ENCODE measurements at regions not wholly inside any gene's neighbourhood (a gene's known extent, or its start where the extent isn't known, plus 50 kb on each side); places are given as distances from the start of the nearest gene placed in this dataset.
"Not testable (repeated sequence)": the region's sequence is repeated elsewhere in the genome, so short reads cannot be mapped to it uniquely, and the experiment has no call there.

GRCh38 chr1:10877894-10878293 is 81.4 kb upstream of the CASZ1 start:
- Mint-ChIP-seq H3K27me3 (peaks cover 12% of the 10 kb centered on the region), H3K4me3 (no peak overlapping the region), H3K4me1 (ENCODE audit: low read depth) (no peaks in the 10 kb centered on the region), H3K27ac (no peak overlapping the region), H3K9me3 (no peaks in the 10 kb centered on the region), H3K36me3 (ENCODE audit: low read depth) (no peaks in the 10 kb centered on the region)
- intact Hi-C loops (cut with micrococcal nuclease): no loop called here

DNA sequence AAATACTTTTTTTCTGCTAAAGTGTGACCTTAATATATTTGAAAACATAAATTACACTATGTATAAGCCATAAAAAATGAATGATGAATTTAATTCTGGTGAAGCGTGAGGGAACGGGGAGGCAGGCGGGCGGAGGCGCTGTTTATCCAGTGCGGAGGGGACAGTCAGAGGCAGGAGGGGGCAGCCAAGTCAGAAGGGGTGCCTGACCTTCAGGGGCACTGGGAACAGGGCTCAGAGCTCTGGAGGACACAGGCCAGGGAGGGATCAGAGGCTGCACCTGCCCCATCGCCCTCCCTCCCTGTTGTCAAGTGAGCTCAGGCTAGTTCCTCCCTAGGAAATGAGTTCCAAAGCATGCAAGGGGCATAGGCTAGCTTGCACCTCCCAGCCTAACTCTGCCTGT is 82.0 kb upstream of the CASZ1 start:
- Mint-ChIP-seq H3K27ac (no peak overlapping the region), H3K4me3 (no peak overlapping the region)

DNA sequence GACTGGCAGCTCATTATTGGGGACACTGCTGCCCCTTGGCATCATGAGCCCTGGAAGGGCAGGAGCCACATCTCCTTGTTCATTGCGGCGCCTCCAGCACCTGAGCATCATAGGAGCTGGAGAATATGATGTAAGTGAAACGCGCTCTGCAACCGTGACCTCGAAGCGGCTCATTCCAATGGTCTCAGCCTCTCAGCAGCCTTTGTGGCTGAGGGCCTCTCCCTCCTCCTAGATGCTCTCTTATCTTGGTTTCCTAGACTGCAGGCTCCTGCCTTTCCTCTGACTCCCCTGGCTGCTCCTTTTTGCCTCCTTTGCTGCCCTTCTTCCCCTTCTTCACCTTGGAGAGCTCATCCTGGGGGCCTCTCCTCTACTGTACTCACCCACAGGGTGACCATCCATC is 83.6 kb upstream of the CASZ1 start:
- intact Hi-C loops (cut with micrococcal nuclease): no loop called here
- Mint-ChIP-seq H3K27ac (no peak overlapping the region), H3K36me3 (ENCODE audit: low read depth) (no peaks in the 10 kb centered on the region), H3K4me3 (no peak overlapping the region), H3K27me3 (peaks cover 15% of the 10 kb centered on the region), H3K9me3 (no peaks in the 10 kb centered on the region), H3K4me1 (ENCODE audit: low read depth) (no peaks in the 10 kb centered on the region)

More for the DNA sequence above, 82.0 kb upstream of the CASZ1 start:
- Mint-ChIP-seq H3K9me3 (no peaks in the 10 kb centered on the region), H3K27me3 (peaks cover 12% of the 10 kb centered on the region), H3K4me1 (ENCODE audit: low read depth) (no peaks in the 10 kb centered on the region), H3K36me3 (ENCODE audit: low read depth) (no peaks in the 10 kb centered on the region)
- intact Hi-C loops (cut with micrococcal nuclease): no loop called here

GRCh38 chr1:10881046-10881445 is 84.6 kb upstream of the CASZ1 start:
- no peaks in the 10 kb centered on the region for H3K4me1 Mint-ChIP-seq (ENCODE audit: low read depth)
- no peaks in the 10 kb centered on the region for H3K36me3 Mint-ChIP-seq (ENCODE audit: low read depth)
- H3K9me3 Mint-ChIP-seq: no peaks in the 10 kb centered on the region
- H3K4me3 Mint-ChIP-seq: no peak overlapping the region
- peaks cover 15% of the 10 kb centered on the region for H3K27me3 Mint-ChIP-seq
- H3K27ac Mint-ChIP-seq: no peak overlapping the region
- intact Hi-C loops (cut with micrococcal nuclease): no loop called here

GRCh38 chr1:10882069-10882468 is 85.6 kb upstream of the CASZ1 start:
- no peaks in the 10 kb centered on the region for H3K36me3 Mint-ChIP-seq (ENCODE audit: low read depth)
- H3K4me3 Mint-ChIP-seq: no peak overlapping the region
- no peaks in the 10 kb centered on the region for H3K9me3 Mint-ChIP-seq
- intact Hi-C loops (cut with micrococcal nuclease): no loop called here
- no peaks in the 10 kb centered on the region for H3K4me1 Mint-ChIP-seq (ENCODE audit: low read depth)
- peaks cover 24% of the 10 kb centered on the region for H3K27me3 Mint-ChIP-seq
- no peak overlapping the region for H3K27ac Mint-ChIP-seq

DNA sequence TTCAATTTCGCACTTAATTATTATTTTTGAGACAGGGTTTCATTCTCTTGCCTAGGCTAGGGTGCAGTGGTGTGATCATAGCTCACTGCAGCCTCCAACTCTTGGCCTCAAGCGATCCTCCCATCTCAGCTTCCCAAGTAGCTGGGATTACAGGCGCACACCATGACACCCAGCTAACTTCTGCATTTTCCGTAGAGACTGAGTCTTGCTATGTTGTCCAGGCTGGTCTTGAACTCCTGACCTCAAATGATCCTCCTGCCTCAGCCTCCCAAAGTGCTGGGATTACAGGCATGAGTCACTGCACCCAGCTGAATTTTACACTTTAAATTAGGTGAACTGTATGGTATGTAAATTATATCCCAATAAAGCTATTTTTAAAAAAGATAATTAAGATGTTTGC is 90.6 kb upstream of the CASZ1 start:
- H3K36me3 Mint-ChIP-seq (ENCODE audit: low read depth); H3K27ac Mint-ChIP-seq; intact Hi-C loops (cut with micrococcal nuclease); H3K4me1 Mint-ChIP-seq (ENCODE audit: low read depth); H3K4me3 Mint-ChIP-seq; H3K9me3 Mint-ChIP-seq: not testable (repeated sequence)
- peaks cover 57% of the 10 kb centered on the region for H3K27me3 Mint-ChIP-seq

- H3K27ac Mint-ChIP-seq: no peak overlapping the region
- intact Hi-C loops (cut with micrococcal nuclease): no loop called here
- peaks cover 63% of the 10 kb centered on the region for H3K27me3 Mint-ChIP-seq
- H3K4me3 Mint-ChIP-seq: no peak overlapping the region
- no peaks in the 10 kb centered on the region for H3K36me3 Mint-ChIP-seq (ENCODE audit: low read depth)
- H3K4me1 Mint-ChIP-seq (ENCODE audit: low read depth): peaks cover 11% of the 10 kb centered on the region
- H3K9me3 Mint-ChIP-seq: no peaks in the 10 kb centered on the region
Measured at GRCh38 chr1:10888291-10888690, 91.8 kb upstream of the CASZ1 start.

GRCh38 chr1:10888791-10889649 is 92.6 kb upstream of the CASZ1 start:
- peaks cover 63% of the 10 kb centered on the region for H3K27me3 Mint-ChIP-seq
- no peaks in the 10 kb centered on the region for H3K9me3 Mint-ChIP-seq
- H3K27ac Mint-ChIP-seq: no peak overlapping the region
- peaks cover 11% of the 10 kb centered on the region for H3K4me1 Mint-ChIP-seq (ENCODE audit: low read depth)
- no peaks in the 10 kb centered on the region for H3K36me3 Mint-ChIP-seq (ENCODE audit: low read depth)
- intact Hi-C loops (cut with micrococcal nuclease): no loop called here
- no peak overlapping the region for H3K4me3 Mint-ChIP-seq

DNA sequence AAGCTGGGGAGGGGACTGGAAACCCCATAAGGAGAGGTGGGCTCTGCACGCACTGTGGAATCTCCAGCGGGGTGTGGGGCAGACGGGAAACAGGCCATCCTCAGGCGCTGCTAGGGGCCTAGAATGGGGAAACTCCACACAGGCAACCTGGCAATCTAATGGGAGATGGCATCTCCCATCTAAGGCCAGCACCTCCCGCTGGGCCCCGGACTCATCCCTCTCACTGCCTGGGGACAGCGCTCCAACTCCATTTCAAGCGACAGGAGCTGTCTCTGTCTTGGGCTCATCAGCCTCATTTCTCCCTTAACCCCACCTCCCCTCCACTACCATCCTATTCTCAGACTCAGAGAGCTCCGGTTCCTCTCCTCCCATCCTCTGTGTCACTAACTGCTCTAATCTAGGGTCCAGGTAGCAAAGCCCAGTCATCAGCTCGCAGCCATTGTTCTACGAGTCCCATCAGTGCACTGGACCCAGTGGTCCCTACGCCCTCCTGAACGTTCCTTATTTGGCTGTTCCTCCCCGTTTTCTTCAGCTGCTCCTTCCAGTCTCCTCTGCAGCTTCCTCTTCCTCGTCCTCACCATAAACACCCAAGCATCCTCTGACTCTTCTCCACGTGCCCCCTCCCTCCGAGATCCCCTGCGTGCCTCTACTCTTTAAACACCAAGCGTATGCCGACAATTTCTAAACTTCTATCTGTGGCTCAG is 93.4 kb upstream of the CASZ1 start:
- H3K9me3 Mint-ChIP-seq: no peaks in the 10 kb centered on the region
- H3K4me3 Mint-ChIP-seq: no peak overlapping the region
- peaks cover 60% of the 10 kb centered on the region for H3K27me3 Mint-ChIP-seq
- no peak overlapping the region for H3K27ac Mint-ChIP-seq
- intact Hi-C loops (cut with micrococcal nuclease): no loop called here
- H3K36me3 Mint-ChIP-seq (ENCODE audit: low read depth): no peaks in the 10 kb centered on the region
- H3K4me1 Mint-ChIP-seq (ENCODE audit: low read depth): peaks cover 11% of the 10 kb centered on the region

DNA sequence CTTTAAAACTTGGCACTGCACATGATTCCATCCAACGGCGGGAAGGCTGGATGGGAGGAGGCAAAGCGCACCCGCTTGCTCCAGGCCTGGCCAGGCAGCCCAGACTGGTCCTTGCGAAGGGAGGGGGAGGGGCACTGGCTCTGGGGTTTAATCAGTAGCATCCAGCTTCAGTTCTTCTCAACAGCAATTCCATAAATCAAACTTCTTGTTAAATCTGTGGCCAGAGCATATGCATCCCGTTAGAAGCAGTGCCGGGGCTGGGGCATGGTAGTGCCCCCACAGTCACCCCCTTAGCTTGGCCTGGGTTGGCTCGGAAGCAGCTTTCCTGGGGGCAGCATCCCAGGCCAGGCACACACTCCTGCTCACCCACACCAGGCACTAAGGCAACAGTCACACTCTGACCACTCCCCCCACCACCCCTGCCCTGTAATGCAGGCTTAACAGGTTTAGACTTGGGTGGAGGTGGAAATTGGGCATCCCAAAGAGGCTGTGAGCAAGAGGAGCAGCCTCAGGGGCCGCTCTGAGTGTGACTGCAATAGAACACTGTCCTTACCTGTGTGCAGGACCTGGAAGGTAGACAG is 94.1 kb upstream of the CASZ1 start:
- no peak overlapping the region for H3K27ac Mint-ChIP-seq
- H3K36me3 Mint-ChIP-seq (ENCODE audit: low read depth): no peaks in the 10 kb centered on the region
- H3K9me3 Mint-ChIP-seq: no peaks in the 10 kb centered on the region
- H3K27me3 Mint-ChIP-seq: peaks cover 58% of the 10 kb centered on the region
- H3K4me1 Mint-ChIP-seq (ENCODE audit: low read depth): peaks cover 11% of the 10 kb centered on the region
- H3K4me3 Mint-ChIP-seq: no peak overlapping the region
- intact Hi-C loops (cut with micrococcal nuclease): no loop called here

- Mint-ChIP-seq H3K27me3 (peaks cover 58% of the 10 kb centered on the region), H3K4me1 (ENCODE audit: low read depth) (peaks cover 11% of the 10 kb centered on the region), H3K27ac (no peak overlapping the region), H3K4me3 (no peak overlapping the region), H3K36me3 (ENCODE audit: low read depth) (no peaks in the 10 kb centered on the region), H3K9me3 (no peaks in the 10 kb centered on the region)
- intact Hi-C loops (cut with micrococcal nuclease): no loop called here
Measured at GRCh38 chr1:10891091-10891490, 94.6 kb upstream of the CASZ1 start.

DNA sequence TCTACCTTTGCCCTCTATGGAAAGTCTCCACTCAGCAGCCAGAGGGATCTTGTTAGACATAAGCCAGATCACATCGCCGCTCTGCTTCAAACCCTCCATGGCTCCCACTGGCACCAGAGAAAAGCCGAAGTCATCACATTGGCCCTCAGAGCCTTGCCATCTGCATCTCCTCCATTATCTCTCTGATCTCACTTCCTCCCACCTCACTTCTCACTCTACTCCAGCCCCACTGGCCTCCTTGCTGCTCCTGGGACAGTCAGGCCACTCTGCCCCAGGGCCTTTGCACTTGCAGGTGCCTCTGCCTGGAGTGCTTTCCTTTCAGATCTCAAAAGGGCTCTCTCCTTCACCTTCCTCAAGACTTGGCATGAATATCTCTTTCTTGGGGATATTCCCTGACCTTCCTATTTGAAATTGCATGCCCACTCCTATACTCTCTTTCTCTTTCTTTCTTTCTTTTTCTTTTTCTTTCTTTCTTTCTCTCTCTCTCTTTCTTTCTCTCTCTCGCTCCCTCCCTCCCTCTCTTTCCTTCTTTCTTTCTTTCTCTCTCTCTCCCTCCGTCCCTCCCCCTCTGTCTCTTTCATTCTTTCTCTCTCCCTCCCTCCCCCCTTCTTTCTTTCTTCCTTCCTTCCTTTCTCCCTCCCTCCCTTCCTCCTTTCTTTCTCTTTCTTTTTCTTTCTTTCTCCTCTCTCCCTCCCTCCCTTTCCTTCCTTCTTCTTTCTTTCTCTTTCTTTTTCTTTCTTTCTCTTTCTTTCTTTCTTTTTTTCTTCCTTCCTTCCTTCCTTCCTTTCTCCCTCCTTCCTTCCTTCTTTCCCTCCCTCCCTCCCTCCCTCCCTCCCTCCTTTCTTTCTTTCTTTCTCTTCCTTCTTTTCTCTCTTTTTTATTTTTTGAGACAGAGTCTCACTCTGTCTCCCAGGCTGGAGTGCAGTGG is 96.0 kb upstream of the CASZ1 start:
- H3K4me1 Mint-ChIP-seq (ENCODE audit: low read depth): peaks cover 11% of the 10 kb centered on the region
- H3K27me3 Mint-ChIP-seq: peaks cover 49% of the 10 kb centered on the region
- H3K27ac Mint-ChIP-seq: no peak overlapping the region
- intact Hi-C loops (cut with micrococcal nuclease): no loop called here
- H3K4me3 Mint-ChIP-seq: no peak overlapping the region
- no peaks in the 10 kb centered on the region for H3K9me3 Mint-ChIP-seq
- no peaks in the 10 kb centered on the region for H3K36me3 Mint-ChIP-seq (ENCODE audit: low read depth)

GRCh38 chr1:10895621-10896020 is 99.2 kb upstream of the CASZ1 start:
- H3K36me3 Mint-ChIP-seq (ENCODE audit: low read depth): no peaks in the 10 kb centered on the region
- peaks cover 8% of the 10 kb centered on the region for H3K4me1 Mint-ChIP-seq (ENCODE audit: low read depth)
- intact Hi-C loops (cut with micrococcal nuclease): no loop called here
- no peak overlapping the region for H3K27ac Mint-ChIP-seq
- no peaks in the 10 kb centered on the region for H3K9me3 Mint-ChIP-seq
- H3K4me3 Mint-ChIP-seq: no peak overlapping the region
- H3K27me3 Mint-ChIP-seq: peaks cover 27% of the 10 kb centered on the region
